IMR-90 (cell line): ENCODE measurements at regions not wholly inside any gene's neighbourhood (a gene's known extent, or its start where the extent isn't known, plus 50 kb on each side); places are given as distances from the start of the nearest gene placed in this dataset.

Experiments used
- ATAC-seq: fragments of 200-7000 bp; cut with Tn5 transposase; 2 replicates; pipeline ENCODE4 v1.9.1; 2020; ENCODE audit warnings: low read depth, mild to moderate bottlenecking, moderate library complexity
- BruUV-seq: library from RNA; stranded (reverse); fragments of 400-500 nt; replicated peaks from 2 replicates; lab custom pipeline; 2021; lab: Mats Ljungman, UMichigan
- CTCF ChIA-PET: fragments of 300-600 bp; formaldehyde crosslinking; extraction: SDS; loops from one replicate; lab custom pipeline; 2021; ENCODE audit warnings: antibody characterized with exemption; lab: Yijun Ruan, JAX
- POLR2A ChIA-PET: fragments of 300-600 bp; sonication (Branson Sonifier 250); formaldehyde crosslinking; loops from one replicate; lab custom pipeline; 2022; ENCODE audit warnings: antibody characterized with exemption; ENCODE audit not compliant: unreplicated experiment; lab: Charles Lee
- DNase-seq: peaks from one replicate; pipeline ENCODE4 v3.0.0; 2013
- H2AFZ ChIP-seq: replicated peaks from 2 replicates; pipeline ENCODE3; 2013; ENCODE audit warnings: low read length, mild to moderate bottlenecking; ENCODE audit not compliant: poor library complexity
- H2AK5ac ChIP-seq: 2 replicates; pipeline ENCODE4 v1.6.1; 2013; ENCODE audit warnings: low read depth, low read length, inconsistent platforms
- H2AK9ac ChIP-seq: replicated peaks from 2 replicates; pipeline ENCODE3; 2013; ENCODE audit warnings: mild to moderate bottlenecking, low read depth, low read length, moderate library complexity; ENCODE audit not compliant: poor library complexity
- H2BK120ac ChIP-seq: 2 replicates; pipeline ENCODE4 v1.6.1; 2013; ENCODE audit warnings: low read depth, low read length, inconsistent platforms
- H2BK15ac ChIP-seq: 3 replicates; pipeline ENCODE4 v1.6.1; 2013; ENCODE audit warnings: low read depth, low read length, inconsistent platforms
- H2BK20ac ChIP-seq: 2 replicates; pipeline ENCODE4 v1.6.1; 2013; ENCODE audit warnings: low read depth, mild to moderate bottlenecking, inconsistent platforms, low read length, moderate library complexity
- H2BK5ac ChIP-seq: 2 replicates; pipeline ENCODE4 v1.6.1; 2013; ENCODE audit warnings: mild to moderate bottlenecking, low read depth, low read length, inconsistent platforms; ENCODE audit not compliant: poor library complexity, severe bottlenecking
- H3K14ac ChIP-seq: replicated peaks from 2 replicates; pipeline ENCODE4 v1.6.1; 2013; ENCODE audit warnings: low read depth, low read length, inconsistent platforms
- H3K18ac ChIP-seq: 2 replicates; pipeline ENCODE4 v1.6.1; 2013; ENCODE audit warnings: low read depth, low read length, control low read depth
- H3K23ac ChIP-seq: 2 replicates; pipeline ENCODE4 v1.6.1; 2013; ENCODE audit warnings: low read depth, low read length, inconsistent platforms
- H3K27ac ChIP-seq: 2 replicates; pipeline ENCODE4 v1.5.1; 2013; ENCODE audit warnings: mild to moderate bottlenecking, control low read depth, low read length; ENCODE audit not compliant: insufficient read depth
- H3K27me3 ChIP-seq: 2 replicates; pipeline ENCODE4 v1.6.1; 2013; ENCODE audit warnings: low read length; ENCODE audit not compliant: control insufficient read depth, insufficient read depth
- H3K36me3 ChIP-seq: 2 replicates; pipeline ENCODE4 v1.6.1; 2013; ENCODE audit warnings: low read length, mixed read lengths; ENCODE audit not compliant: control insufficient read depth, insufficient read depth
- H3K4ac ChIP-seq: 2 replicates; pipeline ENCODE4 v1.6.1; 2013; ENCODE audit warnings: low read depth, low read length, inconsistent platforms
- H3K4me1 ChIP-seq: 2 replicates; pipeline ENCODE4 v1.6.1; 2013; ENCODE audit warnings: low read length, mixed read lengths; ENCODE audit not compliant: control insufficient read depth, insufficient read depth
- H3K4me2 ChIP-seq: 2 replicates; pipeline ENCODE4 v1.6.1; 2013; ENCODE audit warnings: low read depth, mild to moderate bottlenecking, control low read depth, low read length, moderate library complexity
- H3K4me3 ChIP-seq: 2 replicates; pipeline ENCODE4 v1.5.1; 2013; ENCODE audit warnings: low read depth, mild to moderate bottlenecking, control low read depth, low read length, moderate library complexity; ENCODE audit not compliant: insufficient read depth
- H3K56ac ChIP-seq: 2 replicates; pipeline ENCODE4 v1.6.1; 2013; ENCODE audit warnings: low read length, inconsistent platforms; ENCODE audit not compliant: insufficient read depth; ENCODE audit errors: extremely low read depth
- H3K79me1 ChIP-seq, 2 experiments: 2 replicates each; pipeline ENCODE4 v1.6.1; 2013; ENCODE audit warnings: low read length in 2 of 2, inconsistent platforms in 1 of 2, low read depth in 1 of 2
- H3K9ac ChIP-seq: 2 replicates; pipeline ENCODE4 v1.6.1; 2013; ENCODE audit warnings: low read depth, low read length, control low read depth
- H3K9me1 ChIP-seq: 2 replicates; pipeline ENCODE4 v1.6.1; 2013; ENCODE audit warnings: low read length, inconsistent platforms; ENCODE audit not compliant: insufficient read depth
- H3K9me3 ChIP-seq: 2 replicates; pipeline ENCODE4 v1.6.1; 2013; ENCODE audit warnings: low read length; ENCODE audit not compliant: control insufficient read depth, insufficient read depth
- H4K20me1 ChIP-seq: 2 replicates; pipeline ENCODE4 v1.6.1; 2013; ENCODE audit warnings: low read length, inconsistent platforms; ENCODE audit not compliant: insufficient read depth
- H4K5ac ChIP-seq: 2 replicates; pipeline ENCODE4 v1.6.1; 2013; ENCODE audit warnings: mild to moderate bottlenecking, low read depth, low read length, control low read depth
- H4K8ac ChIP-seq, 2 experiments: 2 replicates each; pipeline ENCODE4 v1.6.1; 2013; ENCODE audit warnings: low read depth in 2 of 2, low read length in 2 of 2, control low read depth in 1 of 2, inconsistent platforms in 1 of 2
- H4K91ac ChIP-seq: 2 replicates; pipeline ENCODE4 v1.6.1; 2013; ENCODE audit warnings: low read depth, low read length, inconsistent platforms; ENCODE audit not compliant: insufficient read depth
- BHLHE40 ChIP-seq: fragments of 150-350 bp; IDR thresholded peaks from 2 replicates; pipeline ENCODE4 v1.6.1; 2016; ENCODE audit warnings: mild to moderate bottlenecking, low read depth, low read length
- CEBPB ChIP-seq: IDR thresholded peaks from 2 replicates; pipeline ENCODE4 v1.6.1; 2012; ENCODE audit warnings: low read depth, low read length, improper control_type of control experiment
- CHD1 ChIP-seq: IDR thresholded peaks from 2 replicates; pipeline ENCODE4 v1.6.1; 2012; ENCODE audit warnings: low read depth, low read length, improper control_type of control experiment
- ELK1 ChIP-seq: fragments of 150-350 bp; IDR thresholded peaks from 2 replicates; pipeline ENCODE4 v1.6.1; 2016; ENCODE audit warnings: low read depth, mild to moderate bottlenecking, low read length, moderate library complexity, borderline replicate concordance
- FOS ChIP-seq: fragments of 150-350 bp; IDR thresholded peaks from 2 replicates; pipeline ENCODE4 v1.6.1; 2016; ENCODE audit warnings: low read depth, low read length
- MAFK ChIP-seq: IDR thresholded peaks from 2 replicates; pipeline ENCODE4 v1.6.1; 2012; ENCODE audit warnings: low read depth, low read length, improper control_type of control experiment
- MAZ ChIP-seq: IDR thresholded peaks from 2 replicates; pipeline ENCODE4 v1.6.1; 2012; ENCODE audit warnings: low read depth, mild to moderate bottlenecking, low read length, improper control_type of control experiment, moderate library complexity, borderline replicate concordance
- MXI1 ChIP-seq: IDR thresholded peaks from 2 replicates; pipeline ENCODE4 v1.6.1; 2012; ENCODE audit warnings: low read depth, mild to moderate bottlenecking, low read length, moderate library complexity, borderline replicate concordance
- NFE2L2 ChIP-seq: fragments of 150-350 bp; IDR thresholded peaks from 2 replicates; pipeline ENCODE4 v1.6.1; 2016; ENCODE audit warnings: low read depth, mild to moderate bottlenecking, low read length
- POLR2A ChIP-seq: IDR thresholded peaks from 2 replicates; pipeline ENCODE4 v1.6.1; 2012; ENCODE audit warnings: mild to moderate bottlenecking, low read depth, low read length
- RAD21 ChIP-seq: IDR thresholded peaks from 2 replicates; pipeline ENCODE4 v1.6.1; 2012; ENCODE audit warnings: low read length, improper control_type of control experiment
- RCOR1 ChIP-seq: IDR thresholded peaks from 2 replicates; pipeline ENCODE4 v1.6.1; 2012; ENCODE audit warnings: mild to moderate bottlenecking, low read length, improper control_type of control experiment; ENCODE audit not compliant: insufficient replicate concordance
- RFX5 ChIP-seq: IDR thresholded peaks from 2 replicates; pipeline ENCODE4 v1.8.0; 2012; ENCODE audit warnings: low read depth, mild to moderate bottlenecking, low read length, moderate library complexity
- SMC3 ChIP-seq: fragments of 150-350 bp; IDR thresholded peaks from 2 replicates; pipeline ENCODE4 v1.6.1; 2016; ENCODE audit warnings: low read depth, mild to moderate bottlenecking, antibody characterized with exemption, low read length, moderate library complexity
- USF2 ChIP-seq: fragments of 150-350 bp; IDR thresholded peaks from 2 replicates; pipeline ENCODE4 v1.6.1; 2017; ENCODE audit warnings: mild to moderate bottlenecking, antibody characterized with exemption, low read length, low read depth
- WGBS, 2 experiments: methylation state at CpG; one replicate each; pipeline versions ENCODE4 v1.1.5 to v1.1.7; 2013; ENCODE audit warnings: missing lambda C conversion rate in 2 of 2; ENCODE audit not compliant: insufficient read length in 1 of 2; ENCODE audit errors: extremely low coverage in 2 of 2; 5-methylcytosine and 5-hydroxymethylcytosine counted together
- dilution Hi-C: fragments of 300-500 bp; cut with HindIII; formaldehyde crosslinking; loops from one replicate; pipeline ENCODE4 v1.14.3; 2018; ENCODE audit warnings: low sequenced_read_pairs; ENCODE audit not compliant: unreplicated experiment
- in situ Hi-C: fragments of 300-500 bp; cut with MboI; formaldehyde crosslinking; loops from 3 replicates; pipeline ENCODE4 v1.14.3; 2019; ENCODE audit warnings: low sequenced_read_pairs, inconsistent platforms, mixed read lengths
- intact Hi-C: fragments of 100-400 bp; cut with micrococcal nuclease; formaldehyde crosslinking; loops from 2 replicates; pipeline ENCODE4 v1.10.0; 2022
- TF ChIP-seq, protein P1 (sequence below): conservative IDR thresholded peaks from 2 replicates; pipeline ENCODE4 v1.5.1; 2012; ENCODE audit warnings: mild to moderate bottlenecking, low read depth, low read length, improper control_type of control experiment

- dilution Hi-C loops (no loop called here), intact Hi-C loops (no loop called here), in situ Hi-C loops (no loop called here)
- TF ChIP-seq NFE2L2: no peak
- TF ChIP-seq USF2: no peak
- no peak for TF ChIP-seq MAFK
- TF ChIP-seq BHLHE40: no peak
- TF ChIP-seq RFX5: no peak
- TF ChIP-seq, protein P1, sequence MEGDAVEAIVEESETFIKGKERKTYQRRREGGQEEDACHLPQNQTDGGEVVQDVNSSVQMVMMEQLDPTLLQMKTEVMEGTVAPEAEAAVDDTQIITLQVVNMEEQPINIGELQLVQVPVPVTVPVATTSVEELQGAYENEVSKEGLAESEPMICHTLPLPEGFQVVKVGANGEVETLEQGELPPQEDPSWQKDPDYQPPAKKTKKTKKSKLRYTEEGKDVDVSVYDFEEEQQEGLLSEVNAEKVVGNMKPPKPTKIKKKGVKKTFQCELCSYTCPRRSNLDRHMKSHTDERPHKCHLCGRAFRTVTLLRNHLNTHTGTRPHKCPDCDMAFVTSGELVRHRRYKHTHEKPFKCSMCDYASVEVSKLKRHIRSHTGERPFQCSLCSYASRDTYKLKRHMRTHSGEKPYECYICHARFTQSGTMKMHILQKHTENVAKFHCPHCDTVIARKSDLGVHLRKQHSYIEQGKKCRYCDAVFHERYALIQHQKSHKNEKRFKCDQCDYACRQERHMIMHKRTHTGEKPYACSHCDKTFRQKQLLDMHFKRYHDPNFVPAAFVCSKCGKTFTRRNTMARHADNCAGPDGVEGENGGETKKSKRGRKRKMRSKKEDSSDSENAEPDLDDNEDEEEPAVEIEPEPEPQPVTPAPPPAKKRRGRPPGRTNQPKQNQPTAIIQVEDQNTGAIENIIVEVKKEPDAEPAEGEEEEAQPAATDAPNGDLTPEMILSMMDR: no peak
- TF ChIP-seq ELK1: no peak
- TF ChIP-seq RCOR1: no peak
- TF ChIP-seq MAZ: no peak
- TF ChIP-seq CEBPB: no peak
- TF ChIP-seq RAD21: no peak
- TF ChIP-seq FOS: no peak
- no peak for TF ChIP-seq CHD1
- no peak for TF ChIP-seq SMC3
- TF ChIP-seq POLR2A: no peak
- no peak for TF ChIP-seq MXI1
- Histone ChIP-seq H2BK120ac (no peak overlapping the region), H3K79me1 (no peaks in the 10 kb centered on the region), H3K4me2 (no peak overlapping the region), H3K27me3 (no peaks in the 10 kb centered on the region), H3K9ac (no peak overlapping the region), H3K9me3 (no peaks in the 10 kb centered on the region), H4K91ac (no peak overlapping the region), H3K14ac (no peak overlapping the region), H3K23ac (no peak overlapping the region), H3K56ac (no peak overlapping the region), H3K27ac (no peak overlapping the region), H3K4ac (no peak overlapping the region), H2BK15ac (no peak overlapping the region), H2AK9ac (no peak overlapping the region), H3K4me1 (no peaks in the 10 kb centered on the region), H4K8ac (no peak overlapping the region), H3K36me3 (no peaks in the 10 kb centered on the region), H3K18ac (no peak overlapping the region), H3K9me1 (0 out of 2 replicates have a peak, but pooled peaks cover 3% of the 10 kb centered on the region), H2AFZ (no peak overlapping the region), H3K4me3 (no peak overlapping the region), H2BK20ac (no peak overlapping the region), H4K5ac (no peak overlapping the region), H2AK5ac (no peak overlapping the region), H4K20me1 (no peaks in the 10 kb centered on the region), H2BK5ac (no peak overlapping the region)
- POLR2A ChIA-PET: no interaction called here
- no TSS peak for BruUV-seq
- CTCF ChIA-PET: no interaction called here
- WGBS, 2 experiments: no CpG with 5 or more reads among the region's 4 CpGs
- no peak for DNase-seq
- ATAC-seq: no peak
These were observed 438.8 kb upstream of the B3GALT2 start for GRCh38 chr1:193625255-193625654.
